Sigmoid colon (tissue), 6 donors: ENCODE measurements at regions not wholly inside any gene's neighbourhood (a gene's known extent, or its start where the extent isn't known, plus 50 kb on each side); places are given as distances from the start of the nearest gene placed in this dataset.

ENCODE experiments used
- DNase-seq: peaks from one replicate; pipeline ENCODE4 v3.0.0-alpha.2; 2019
- H3K27ac ChIP-seq, 4 donors: fragments of 200-600 bp; sonication (generic); one replicate each; pipeline ENCODE4 v1.5.1; 2016 to 2019; ENCODE audit warnings: mild to moderate bottlenecking in 1 of 4
- H3K27me3 ChIP-seq, 3 donors: fragments of 200-600 bp; sonication (generic); one replicate each; pipeline ENCODE4 v1.5.1; 2019; ENCODE audit warnings: mild to moderate bottlenecking in 1 of 3
- H3K36me3 ChIP-seq, 4 donors: fragments of 200-600 bp; sonication (generic); one replicate each; pipeline ENCODE4 v1.5.1; 2016 to 2019
- H3K4me1 ChIP-seq, 4 donors: fragments of 200-600 bp; sonication (generic); one replicate each; pipeline ENCODE4 v1.5.1; 2017 to 2019
- H3K4me3 ChIP-seq, 4 donors: fragments of 200-600 bp; sonication (generic); one replicate each; pipeline ENCODE4 v1.5.1; 2017 to 2019; ENCODE audit warnings: mild to moderate bottlenecking in 2 of 4, moderate library complexity in 1 of 4
- H3K9me3 ChIP-seq, 4 donors: fragments of 200-600 bp in 3 of 4; sonication (generic) in 3 of 4; one replicate each; pipeline versions ENCODE4 v1.5.1 to v1.6.1; 2013 to 2019
- EP300 ChIP-seq, 4 donors: sonication (generic); formaldehyde crosslinking; IDR thresholded peaks; one replicate each; pipeline ENCODE4 v1.6.1; 2017; ENCODE audit warnings: antibody characterized with exemption in 4 of 4
- POLR2A ChIP-seq, 2 donors: fragments of 450-650 bp; IDR thresholded peaks; one replicate each; pipeline ENCODE4 v1.6.1; 2016; ENCODE audit warnings: antibody characterized with exemption in 2 of 2, mild to moderate bottlenecking in 2 of 2, moderate library complexity in 2 of 2
- POLR2AphosphoS5 ChIP-seq, 4 donors: sonication (generic); formaldehyde crosslinking; IDR thresholded peaks; one replicate each; pipeline ENCODE4 v1.6.1; 2017; ENCODE audit warnings: antibody characterized with exemption in 4 of 4
- WGBS, 2 donors: extraction: QIAGEN DNeasy Blood & Tissue Kit; methylation state at CpG; one replicate each; pipeline ENCODE4 v1.1.7; 2013; 5-methylcytosine and 5-hydroxymethylcytosine counted together
- intact Hi-C: fragments of 100-400 bp; cut with DNase I; formaldehyde crosslinking; loops from one replicate; pipeline ENCODE4 v1.15.1; 2023
- TF ChIP-seq, protein P1 (sequence below), 4 experiments: fragments of 450-650 bp in 3 of 4; fragments of 200-600 bp in 1 of 4; IDR thresholded peaks; one replicate each; pipeline ENCODE4 v1.5.1; 2016 to 2019; ENCODE audit warnings: antibody characterized with exemption in 4 of 4, mild to moderate bottlenecking in 3 of 4, moderate library complexity in 2 of 4
- donor health status: healthy with polysubstance abuse.
- donor health status: healthy.

DNA sequence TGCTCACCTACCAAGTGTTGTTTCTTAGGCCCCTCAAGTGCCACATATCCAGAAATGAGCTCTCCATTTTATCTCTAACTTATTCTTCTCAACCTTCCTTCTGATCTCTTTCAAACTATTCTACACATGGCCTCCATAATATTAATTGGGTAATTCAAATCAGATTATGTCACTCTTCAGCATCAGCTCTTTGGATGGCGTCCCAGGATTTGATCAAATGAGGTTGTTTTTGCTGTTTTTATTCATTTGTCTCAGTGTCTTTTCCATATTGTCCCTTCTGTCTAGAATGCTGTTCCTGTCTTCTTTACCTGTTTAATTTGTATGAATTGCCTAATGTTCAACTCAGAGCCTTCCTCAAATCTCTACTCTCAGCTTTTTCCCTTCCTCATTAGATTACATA is 234.6 kb upstream of the CXCL12 start:
- DNase-seq: no peak
- no peaks in the 10 kb centered on the region for H3K4me1 ChIP-seq
- TF ChIP-seq, protein P1, sequence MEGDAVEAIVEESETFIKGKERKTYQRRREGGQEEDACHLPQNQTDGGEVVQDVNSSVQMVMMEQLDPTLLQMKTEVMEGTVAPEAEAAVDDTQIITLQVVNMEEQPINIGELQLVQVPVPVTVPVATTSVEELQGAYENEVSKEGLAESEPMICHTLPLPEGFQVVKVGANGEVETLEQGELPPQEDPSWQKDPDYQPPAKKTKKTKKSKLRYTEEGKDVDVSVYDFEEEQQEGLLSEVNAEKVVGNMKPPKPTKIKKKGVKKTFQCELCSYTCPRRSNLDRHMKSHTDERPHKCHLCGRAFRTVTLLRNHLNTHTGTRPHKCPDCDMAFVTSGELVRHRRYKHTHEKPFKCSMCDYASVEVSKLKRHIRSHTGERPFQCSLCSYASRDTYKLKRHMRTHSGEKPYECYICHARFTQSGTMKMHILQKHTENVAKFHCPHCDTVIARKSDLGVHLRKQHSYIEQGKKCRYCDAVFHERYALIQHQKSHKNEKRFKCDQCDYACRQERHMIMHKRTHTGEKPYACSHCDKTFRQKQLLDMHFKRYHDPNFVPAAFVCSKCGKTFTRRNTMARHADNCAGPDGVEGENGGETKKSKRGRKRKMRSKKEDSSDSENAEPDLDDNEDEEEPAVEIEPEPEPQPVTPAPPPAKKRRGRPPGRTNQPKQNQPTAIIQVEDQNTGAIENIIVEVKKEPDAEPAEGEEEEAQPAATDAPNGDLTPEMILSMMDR (IDR thresholded peaks at IDR 0.05): no peak
- TF ChIP-seq POLR2AphosphoS5 (IDR thresholded peaks at IDR 0.05) (no peak), POLR2A (IDR thresholded peaks at IDR 0.05) (no peak), EP300 (IDR thresholded peaks at IDR 0.05) (no peak)
- WGBS, 2 donors: 0% methylated on average over 1 of the region's 1 CpG
- intact Hi-C loops: no loop called here
- H3K36me3 ChIP-seq: no peaks in the 10 kb centered on the region
- H3K27me3 ChIP-seq: no peaks in the 10 kb centered on the region
- no peak overlapping the region for H3K27ac ChIP-seq
- no peak overlapping the region for H3K4me3 ChIP-seq
- H3K9me3 ChIP-seq: no peaks in the 10 kb centered on the region

DNA sequence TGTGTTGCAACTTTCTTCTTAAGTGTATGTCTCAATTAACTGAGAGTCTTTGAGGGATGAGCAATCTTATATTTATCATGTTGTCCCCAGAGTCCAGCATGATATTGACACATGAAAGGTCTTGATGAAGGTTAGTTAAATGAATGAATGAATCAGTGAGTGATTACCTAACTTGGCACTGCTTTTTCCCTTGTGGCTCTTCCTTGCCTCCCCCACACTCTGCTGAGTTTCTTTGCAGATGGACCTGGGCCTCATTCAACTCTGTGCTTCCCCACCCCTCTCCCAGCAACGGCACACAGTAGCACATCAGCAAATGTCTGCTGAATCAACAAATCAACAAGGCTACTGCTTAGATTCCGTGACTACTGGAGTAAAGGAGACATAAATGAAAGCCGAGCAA is 235.1 kb upstream of the CXCL12 start:
- H3K9me3 ChIP-seq: no peaks in the 10 kb centered on the region
- no peaks in the 10 kb centered on the region for H3K27me3 ChIP-seq
- 82 to 90% methylated on average over 3 of the region's 3 CpGs for WGBS, 2 donors
- intact Hi-C loops: no loop called here
- H3K4me3 ChIP-seq: no peak overlapping the region
- TF ChIP-seq POLR2AphosphoS5 (IDR thresholded peaks at IDR 0.05): no peak
- no peak for TF ChIP-seq POLR2A (IDR thresholded peaks at IDR 0.05)
- TF ChIP-seq, protein P1 (IDR thresholded peaks at IDR 0.05): no peak
- TF ChIP-seq EP300 (IDR thresholded peaks at IDR 0.05): no peak
- no peaks in the 10 kb centered on the region for H3K36me3 ChIP-seq
- no peak for DNase-seq
- no peak overlapping the region for H3K27ac ChIP-seq
- H3K4me1 ChIP-seq: no peaks in the 10 kb centered on the region

DNA sequence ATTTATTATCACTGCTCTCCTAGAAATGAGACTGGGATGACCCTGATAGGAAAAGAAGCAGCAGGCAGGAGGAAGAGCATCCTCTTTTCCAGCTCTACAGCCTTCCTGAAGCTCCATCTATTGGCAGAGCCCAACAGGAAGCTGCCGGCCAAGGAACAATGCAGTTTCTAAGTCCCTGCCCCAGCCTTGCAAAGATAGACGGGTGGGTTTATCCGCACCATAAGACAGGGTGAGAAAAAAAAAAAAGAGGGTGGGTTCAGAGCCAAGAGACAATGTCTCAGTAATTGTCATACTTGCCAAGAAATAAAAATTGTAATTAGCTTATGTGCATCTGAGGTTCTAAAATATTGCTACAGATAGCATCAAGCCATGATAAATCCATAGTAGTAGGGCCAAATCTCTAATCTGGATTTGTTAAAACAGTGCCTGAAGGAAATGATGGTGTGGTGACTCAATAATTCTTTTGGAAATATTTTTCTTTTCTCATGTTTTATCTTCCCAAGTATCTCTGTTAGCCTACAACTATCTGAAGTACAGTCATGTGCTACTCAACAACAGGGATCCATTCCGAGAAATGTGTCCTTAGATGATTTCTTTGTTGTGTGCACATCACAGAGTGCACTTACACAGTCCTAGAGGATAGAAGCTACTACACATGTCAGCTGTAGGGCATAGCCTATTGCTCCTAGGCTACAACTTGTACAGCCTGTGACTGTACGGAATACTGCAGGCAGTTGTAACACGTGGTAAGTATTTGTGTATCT is 242.9 kb upstream of the CXCL12 start:
- Histone ChIP-seq H3K9me3 (no peaks in the 10 kb centered on the region), H3K36me3 (no peaks in the 10 kb centered on the region), H3K4me1 (peaks cover 0 to 6% (median 3%) of the 10 kb centered on the region in 4 donors), H3K4me3 (no peak overlapping the region), H3K27me3 (no peaks in the 10 kb centered on the region), H3K27ac (no peak overlapping the region)
- peak in 1 of 4 donors; percentile 18 for TF ChIP-seq POLR2AphosphoS5 (IDR thresholded peaks at IDR 0.05)
- TF ChIP-seq, protein P1 (IDR thresholded peaks at IDR 0.05): no peak
- no peak for DNase-seq
- intact Hi-C loops: no loop called here
- 84 to 85% methylated on average over 6 of the region's 6 CpGs for WGBS, 2 donors

DNA sequence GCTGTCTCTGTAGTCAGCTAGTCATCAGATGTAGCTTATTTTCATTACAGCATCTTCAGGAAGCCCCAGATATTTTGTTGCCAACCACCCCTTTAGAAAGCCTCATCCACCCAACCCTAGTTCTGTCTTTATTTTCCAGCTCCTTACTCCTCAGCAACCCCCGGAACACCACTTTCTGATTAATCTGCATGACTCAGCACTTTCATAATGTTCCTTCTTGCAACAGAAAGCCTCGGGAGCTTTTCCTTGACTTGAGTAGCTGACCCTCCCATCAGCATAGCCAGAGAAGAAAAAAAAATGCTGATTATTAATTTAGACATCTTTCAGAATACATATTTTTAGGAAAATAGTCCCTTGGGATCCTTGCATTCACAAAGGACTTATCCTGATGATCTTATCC is 244.0 kb upstream of the CXCL12 start:
- TF ChIP-seq, protein P1 (IDR thresholded peaks at IDR 0.05): no peak
- TF ChIP-seq EP300 (IDR thresholded peaks at IDR 0.05): no peak
- TF ChIP-seq POLR2A (IDR thresholded peaks at IDR 0.05): no peak
- TF ChIP-seq POLR2AphosphoS5 (IDR thresholded peaks at IDR 0.05): no peak
- peaks cover 0 to 6% (median 3%) of the 10 kb centered on the region in 4 donors for H3K4me1 ChIP-seq
- no peak for DNase-seq
- no peak overlapping the region for H3K27ac ChIP-seq
- H3K4me3 ChIP-seq: no peak overlapping the region
- no peaks in the 10 kb centered on the region for H3K9me3 ChIP-seq
- no peaks in the 10 kb centered on the region for H3K36me3 ChIP-seq
- no peaks in the 10 kb centered on the region for H3K27me3 ChIP-seq
- 16 to 39% methylated on average over 2 of the region's 2 CpGs for WGBS, 2 donors
- intact Hi-C loops: no loop called here

DNA sequence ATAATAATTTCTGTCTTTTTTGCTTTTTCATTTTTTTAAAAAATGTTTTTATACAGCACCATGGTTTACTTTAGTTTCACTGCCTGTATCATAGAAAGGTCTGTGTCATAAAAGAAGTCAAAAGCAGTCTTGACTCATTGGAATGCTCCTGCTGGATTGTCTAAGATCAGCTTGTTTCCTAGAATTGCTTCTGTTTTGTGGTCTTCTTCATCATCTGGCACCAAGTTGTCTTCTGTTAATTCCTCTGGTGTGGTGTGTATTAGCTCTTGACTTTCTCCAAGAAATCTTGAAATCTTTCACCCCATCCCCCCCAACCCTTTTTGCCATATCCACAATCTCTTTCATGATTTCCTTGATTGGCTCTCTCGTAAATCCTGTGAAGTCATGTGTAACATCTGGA is 250.3 kb upstream of the CXCL12 start:
- Histone ChIP-seq H3K27ac (no peak overlapping the region), H3K4me3 (no peak overlapping the region), H3K9me3 (no peaks in the 10 kb centered on the region), H3K27me3 (no peaks in the 10 kb centered on the region), H3K4me1 (no peaks in the 10 kb centered on the region), H3K36me3 (no peaks in the 10 kb centered on the region)
- intact Hi-C loops: no loop called here
- TF ChIP-seq EP300 (IDR thresholded peaks at IDR 0.05): no peak
- TF ChIP-seq POLR2AphosphoS5 (IDR thresholded peaks at IDR 0.05): no peak
- no peak for TF ChIP-seq POLR2A (IDR thresholded peaks at IDR 0.05)
- TF ChIP-seq, protein P1 (IDR thresholded peaks at IDR 0.05): no peak
- WGBS, 2 donors: 94 to 99% methylated on average over 1 of the region's 1 CpG
- no peak for DNase-seq
